DOHH2 (cell line): ENCODE measurements at regions not wholly inside any gene's neighbourhood (a gene's known extent, or its start where the extent isn't known, plus 50 kb on each side); places are given as distances from the start of the nearest gene placed in this dataset.

Experiments
- CTCF ChIP-seq: fragments of 200-600 bp; sonication (generic); IDR thresholded peaks from one replicate; pipeline ENCODE4 v1.5.1; 2014; ENCODE audit warnings: antibody characterized with exemption, mild to moderate bottlenecking, low read depth, low read length; ENCODE audit not compliant: poor library complexity, severe bottlenecking
- EZH2phosphoT487 ChIP-seq: fragments of 200-600 bp; sonication (generic); IDR thresholded peaks from 2 replicates; pipeline ENCODE4 v1.6.1; 2017; ENCODE audit warnings: borderline replicate concordance, mild to moderate bottlenecking, antibody characterized with exemption, low read length, moderate library complexity, mixed read lengths

DNA sequence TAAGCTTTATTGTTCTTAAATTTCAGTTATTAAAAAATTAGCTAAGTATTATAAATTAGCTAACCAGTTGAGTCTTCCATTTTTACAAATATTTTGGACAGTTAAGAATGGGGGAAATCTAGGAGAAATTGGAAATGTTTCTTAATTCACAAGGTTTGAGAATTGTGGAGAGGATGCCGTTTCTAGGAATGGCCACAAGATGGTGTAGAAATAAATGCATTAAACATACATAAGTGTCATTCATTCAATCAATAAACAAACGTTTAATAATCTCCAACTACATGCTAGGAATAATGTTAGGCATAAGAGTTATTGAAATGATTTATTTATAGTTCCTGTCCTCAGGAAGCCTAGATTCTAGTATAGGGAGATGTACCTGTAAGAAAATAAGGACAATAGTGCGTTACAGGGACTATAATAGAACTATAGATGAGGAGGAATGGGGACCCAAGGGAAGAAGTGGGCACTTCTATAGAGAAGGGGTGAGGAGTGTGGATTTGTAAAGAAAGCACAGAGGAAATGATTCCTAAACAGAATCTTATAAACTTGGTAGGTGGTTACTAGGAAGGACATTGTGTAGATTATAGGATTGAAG lies 195.7 kb upstream of the ANK2 start:
- TF ChIP-seq CTCF: peak; percentile 60
- no peak for TF ChIP-seq EZH2phosphoT487
